Cardiac muscle cell (in vitro differentiated cells and primary cell): ENCODE measurements at regions not wholly inside any gene's neighbourhood (a gene's known extent, or its start where the extent isn't known, plus 50 kb on each side); places are given as distances from the start of the nearest gene placed in this dataset.

Experiments
- DNase-seq, 2 donors: peaks; one replicate each; pipeline versions ENCODE4 v3.0.0 to v3.0.0-alpha.2; 2010 to 2017; ENCODE audit warnings: low read depth in 1 of 2, low spot score in 1 of 2
- H3K27ac ChIP-seq: fragments of 200-600 bp; sonication (generic); 2 replicates; pipeline ENCODE4 v1.5.1; 2016
- H3K27me3 ChIP-seq: fragments of 200-600 bp; sonication (generic); 2 replicates; pipeline ENCODE4 v1.6.0; 2016; ENCODE audit warnings: control low read depth
- H3K36me3 ChIP-seq: fragments of 200-600 bp; sonication (generic); 2 replicates; pipeline ENCODE4 v1.5.1; 2016; ENCODE audit warnings: control low read depth
- H3K4me1 ChIP-seq: fragments of 200-600 bp; sonication (generic); 2 replicates; pipeline ENCODE4 v1.8.1; 2017; ENCODE audit warnings: low read depth, mild to moderate bottlenecking, mixed run types
- H3K4me3 ChIP-seq: fragments of 200-600 bp; sonication (generic); 2 replicates; pipeline ENCODE4 v1.5.1; 2016; ENCODE audit warnings: mild to moderate bottlenecking
- H3K9me3 ChIP-seq: fragments of 200-600 bp; sonication (generic); 2 replicates; pipeline ENCODE4 v1.5.1; 2017; ENCODE audit warnings: low read depth, mild to moderate bottlenecking, control low read depth
- CTCF ChIP-seq: IDR thresholded peaks from 2 replicates; pipeline ENCODE4 v1.5.1; 2012; ENCODE audit warnings: low read depth, mild to moderate bottlenecking, low read length

- H3K4me1 ChIP-seq: no peaks in the 10 kb centered on the region
- H3K36me3 ChIP-seq: no peaks in the 10 kb centered on the region
- no peak for TF ChIP-seq CTCF
- no peaks in the 10 kb centered on the region for H3K9me3 ChIP-seq
- no peak overlapping the region for H3K27ac ChIP-seq
- no peaks in the 10 kb centered on the region for H3K27me3 ChIP-seq
- DNase-seq: no peak
- no peak overlapping the region for H3K4me3 ChIP-seq
These were observed 1090.0 kb upstream of the ARRDC3 start for GRCh38 chr5:92472981-92473566.

GRCh38 chr5:92471861-92472260 lies 1088.7 kb upstream of the ARRDC3 start:
- H3K4me1 ChIP-seq: no peaks in the 10 kb centered on the region
- no peak for TF ChIP-seq CTCF
- H3K9me3 ChIP-seq: no peaks in the 10 kb centered on the region
- no peaks in the 10 kb centered on the region for H3K36me3 ChIP-seq
- no peaks in the 10 kb centered on the region for H3K27me3 ChIP-seq
- no peak overlapping the region for H3K4me3 ChIP-seq
- H3K27ac ChIP-seq: no peak overlapping the region
- no peak for DNase-seq

GRCh38 chr5:92470770-92471169 lies 1087.7 kb upstream of the ARRDC3 start:
- Histone ChIP-seq H3K9me3 (no peaks in the 10 kb centered on the region), H3K27me3 (no peaks in the 10 kb centered on the region), H3K36me3 (no peaks in the 10 kb centered on the region), H3K4me3 (no peak overlapping the region), H3K27ac (no peak overlapping the region), H3K4me1 (no peaks in the 10 kb centered on the region)
- no peak for DNase-seq
- TF ChIP-seq CTCF: no peak

- Histone ChIP-seq H3K27me3 (no peaks in the 10 kb centered on the region), H3K4me3 (no peak overlapping the region), H3K36me3 (no peaks in the 10 kb centered on the region), H3K4me1 (no peaks in the 10 kb centered on the region), H3K9me3 (no peaks in the 10 kb centered on the region), H3K27ac (no peak overlapping the region)
- DNase-seq: no peak
- no peak for TF ChIP-seq CTCF
These were observed 1085.2 kb upstream of the ARRDC3 start for GRCh38 chr5:92468295-92468694.

- Histone ChIP-seq H3K27me3 (no peaks in the 10 kb centered on the region), H3K9me3 (no peaks in the 10 kb centered on the region), H3K36me3 (no peaks in the 10 kb centered on the region), H3K4me3 (no peak overlapping the region), H3K4me1 (no peaks in the 10 kb centered on the region), H3K27ac (no peak overlapping the region)
- DNase-seq: no peak
- TF ChIP-seq CTCF: no peak
These were observed 1084.6 kb upstream of the ARRDC3 start for GRCh38 chr5:92467695-92468094.

GRCh38 chr5:92460505-92460904 lies 1077.4 kb upstream of the ARRDC3 start:
- no peak for TF ChIP-seq CTCF
- Histone ChIP-seq H3K36me3 (no peaks in the 10 kb centered on the region), H3K27me3 (no peaks in the 10 kb centered on the region), H3K27ac (no peak overlapping the region), H3K4me1 (no peaks in the 10 kb centered on the region), H3K9me3 (no peaks in the 10 kb centered on the region), H3K4me3 (no peak overlapping the region)
- no peak for DNase-seq
